ENCODE measurements at regions not wholly inside any gene's neighbourhood (a gene's known extent, or its start where the extent isn't known, plus 50 kb on each side); places are given as distances from the start of the nearest gene placed in this dataset.

DNA sequence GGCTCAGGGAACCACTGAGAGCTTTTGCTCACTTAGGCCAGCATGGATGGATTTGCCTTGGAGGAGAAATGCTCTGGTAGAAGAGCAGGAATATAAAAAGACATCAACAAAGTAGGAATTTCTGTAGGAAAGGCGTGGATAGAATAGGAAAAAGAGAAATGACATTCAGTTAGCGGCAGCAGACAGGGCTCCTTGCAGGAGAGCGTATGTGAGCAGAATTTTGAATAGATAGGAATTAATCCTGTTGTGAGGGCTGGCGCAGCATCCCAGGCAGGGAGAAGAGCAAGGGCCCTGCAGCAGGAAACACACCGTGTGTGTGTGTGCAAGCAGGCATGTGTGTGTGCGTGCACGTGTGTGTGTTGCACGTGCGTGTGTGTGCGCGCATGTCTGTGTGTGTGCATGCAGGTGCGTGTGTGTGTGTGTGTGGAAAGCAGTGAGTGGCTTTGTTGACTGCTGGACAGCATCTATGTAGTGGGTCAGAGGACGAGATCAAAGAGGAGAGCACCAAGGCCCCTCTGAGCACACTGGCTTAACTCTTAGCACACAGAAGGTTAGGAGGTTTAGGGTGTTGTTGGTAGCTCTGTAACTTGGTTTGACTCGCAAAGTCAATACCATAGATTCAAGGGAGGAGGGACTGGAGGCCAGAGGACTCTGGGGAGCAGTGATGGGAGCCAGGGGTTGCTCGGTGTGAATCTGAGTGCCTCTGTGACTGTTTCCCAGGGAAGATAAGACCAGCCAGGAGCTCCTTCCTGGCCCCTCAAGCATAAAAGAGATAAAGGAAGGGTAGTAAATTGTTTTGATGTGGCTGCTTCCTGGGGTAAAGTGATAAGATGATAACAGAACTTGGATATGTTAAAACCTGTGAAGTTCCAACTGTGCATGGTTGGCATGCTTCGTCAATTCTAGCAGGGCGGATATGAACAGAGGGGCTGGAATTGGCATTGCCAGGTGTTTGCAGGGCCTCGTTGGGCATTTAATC, 639.5 kb downstream of the NR2F2 start:
- TF ChIP-seq NR3C1 (CRISPR knock-in tag; conservative IDR thresholded peaks at IDR 0.05; ENCODE audit: low read depth) (no peak), NFYB (CRISPR knock-in tag; conservative IDR thresholded peaks at IDR 0.05; ENCODE audit: low read depth) (no peak), JUN (CRISPR knock-in tag; IDR thresholded peaks at IDR 0.05) (no peak), CBFB (CRISPR knock-in tag; IDR thresholded peaks at IDR 0.05; ENCODE audit: low read depth) (no peak), CREM (CRISPR knock-in tag; IDR thresholded peaks at IDR 0.05) (no peak), ELF4 (CRISPR knock-in tag; IDR thresholded peaks at IDR 0.05; ENCODE audit: low read depth) (no peak), NFATC4 (CRISPR knock-in tag; IDR thresholded peaks at IDR 0.05) (no peak), KAT7 (CRISPR knock-in tag; IDR thresholded peaks at IDR 0.05; ENCODE audit: borderline replicate concordance) (no peak), OVOL2 (CRISPR knock-in tag; IDR thresholded peaks at IDR 0.05; ENCODE audit: borderline replicate concordance) (no peak), FOXP4 (CRISPR knock-in tag; IDR thresholded peaks at IDR 0.05) (no peak)
- TF ChIP-seq, protein P1, sequence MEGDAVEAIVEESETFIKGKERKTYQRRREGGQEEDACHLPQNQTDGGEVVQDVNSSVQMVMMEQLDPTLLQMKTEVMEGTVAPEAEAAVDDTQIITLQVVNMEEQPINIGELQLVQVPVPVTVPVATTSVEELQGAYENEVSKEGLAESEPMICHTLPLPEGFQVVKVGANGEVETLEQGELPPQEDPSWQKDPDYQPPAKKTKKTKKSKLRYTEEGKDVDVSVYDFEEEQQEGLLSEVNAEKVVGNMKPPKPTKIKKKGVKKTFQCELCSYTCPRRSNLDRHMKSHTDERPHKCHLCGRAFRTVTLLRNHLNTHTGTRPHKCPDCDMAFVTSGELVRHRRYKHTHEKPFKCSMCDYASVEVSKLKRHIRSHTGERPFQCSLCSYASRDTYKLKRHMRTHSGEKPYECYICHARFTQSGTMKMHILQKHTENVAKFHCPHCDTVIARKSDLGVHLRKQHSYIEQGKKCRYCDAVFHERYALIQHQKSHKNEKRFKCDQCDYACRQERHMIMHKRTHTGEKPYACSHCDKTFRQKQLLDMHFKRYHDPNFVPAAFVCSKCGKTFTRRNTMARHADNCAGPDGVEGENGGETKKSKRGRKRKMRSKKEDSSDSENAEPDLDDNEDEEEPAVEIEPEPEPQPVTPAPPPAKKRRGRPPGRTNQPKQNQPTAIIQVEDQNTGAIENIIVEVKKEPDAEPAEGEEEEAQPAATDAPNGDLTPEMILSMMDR (IDR thresholded peaks at IDR 0.05) = no peak
- TF ChIP-seq, protein P2, sequence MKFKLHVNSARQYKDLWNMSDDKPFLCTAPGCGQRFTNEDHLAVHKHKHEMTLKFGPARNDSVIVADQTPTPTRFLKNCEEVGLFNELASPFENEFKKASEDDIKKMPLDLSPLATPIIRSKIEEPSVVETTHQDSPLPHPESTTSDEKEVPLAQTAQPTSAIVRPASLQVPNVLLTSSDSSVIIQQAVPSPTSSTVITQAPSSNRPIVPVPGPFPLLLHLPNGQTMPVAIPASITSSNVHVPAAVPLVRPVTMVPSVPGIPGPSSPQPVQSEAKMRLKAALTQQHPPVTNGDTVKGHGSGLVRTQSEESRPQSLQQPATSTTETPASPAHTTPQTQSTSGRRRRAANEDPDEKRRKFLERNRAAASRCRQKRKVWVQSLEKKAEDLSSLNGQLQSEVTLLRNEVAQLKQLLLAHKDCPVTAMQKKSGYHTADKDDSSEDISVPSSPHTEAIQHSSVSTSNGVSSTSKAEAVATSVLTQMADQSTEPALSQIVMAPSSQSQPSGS (CRISPR knock-in tag; IDR thresholded peaks at IDR 0.05; ENCODE audit: borderline replicate concordance, low read depth) = no peak
- TF ChIP-seq, protein P3, sequence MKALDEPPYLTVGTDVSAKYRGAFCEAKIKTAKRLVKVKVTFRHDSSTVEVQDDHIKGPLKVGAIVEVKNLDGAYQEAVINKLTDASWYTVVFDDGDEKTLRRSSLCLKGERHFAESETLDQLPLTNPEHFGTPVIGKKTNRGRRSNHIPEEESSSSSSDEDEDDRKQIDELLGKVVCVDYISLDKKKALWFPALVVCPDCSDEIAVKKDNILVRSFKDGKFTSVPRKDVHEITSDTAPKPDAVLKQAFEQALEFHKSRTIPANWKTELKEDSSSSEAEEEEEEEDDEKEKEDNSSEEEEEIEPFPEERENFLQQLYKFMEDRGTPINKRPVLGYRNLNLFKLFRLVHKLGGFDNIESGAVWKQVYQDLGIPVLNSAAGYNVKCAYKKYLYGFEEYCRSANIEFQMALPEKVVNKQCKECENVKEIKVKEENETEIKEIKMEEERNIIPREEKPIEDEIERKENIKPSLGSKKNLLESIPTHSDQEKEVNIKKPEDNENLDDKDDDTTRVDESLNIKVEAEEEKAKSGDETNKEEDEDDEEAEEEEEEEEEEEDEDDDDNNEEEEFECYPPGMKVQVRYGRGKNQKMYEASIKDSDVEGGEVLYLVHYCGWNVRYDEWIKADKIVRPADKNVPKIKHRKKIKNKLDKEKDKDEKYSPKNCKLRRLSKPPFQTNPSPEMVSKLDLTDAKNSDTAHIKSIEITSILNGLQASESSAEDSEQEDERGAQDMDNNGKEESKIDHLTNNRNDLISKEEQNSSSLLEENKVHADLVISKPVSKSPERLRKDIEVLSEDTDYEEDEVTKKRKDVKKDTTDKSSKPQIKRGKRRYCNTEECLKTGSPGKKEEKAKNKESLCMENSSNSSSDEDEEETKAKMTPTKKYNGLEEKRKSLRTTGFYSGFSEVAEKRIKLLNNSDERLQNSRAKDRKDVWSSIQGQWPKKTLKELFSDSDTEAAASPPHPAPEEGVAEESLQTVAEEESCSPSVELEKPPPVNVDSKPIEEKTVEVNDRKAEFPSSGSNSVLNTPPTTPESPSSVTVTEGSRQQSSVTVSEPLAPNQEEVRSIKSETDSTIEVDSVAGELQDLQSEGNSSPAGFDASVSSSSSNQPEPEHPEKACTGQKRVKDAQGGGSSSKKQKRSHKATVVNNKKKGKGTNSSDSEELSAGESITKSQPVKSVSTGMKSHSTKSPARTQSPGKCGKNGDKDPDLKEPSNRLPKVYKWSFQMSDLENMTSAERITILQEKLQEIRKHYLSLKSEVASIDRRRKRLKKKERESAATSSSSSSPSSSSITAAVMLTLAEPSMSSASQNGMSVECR (CRISPR knock-in tag; IDR thresholded peaks at IDR 0.05; ENCODE audit: borderline replicate concordance) = no peak
- TF ChIP-seq, protein P4, sequence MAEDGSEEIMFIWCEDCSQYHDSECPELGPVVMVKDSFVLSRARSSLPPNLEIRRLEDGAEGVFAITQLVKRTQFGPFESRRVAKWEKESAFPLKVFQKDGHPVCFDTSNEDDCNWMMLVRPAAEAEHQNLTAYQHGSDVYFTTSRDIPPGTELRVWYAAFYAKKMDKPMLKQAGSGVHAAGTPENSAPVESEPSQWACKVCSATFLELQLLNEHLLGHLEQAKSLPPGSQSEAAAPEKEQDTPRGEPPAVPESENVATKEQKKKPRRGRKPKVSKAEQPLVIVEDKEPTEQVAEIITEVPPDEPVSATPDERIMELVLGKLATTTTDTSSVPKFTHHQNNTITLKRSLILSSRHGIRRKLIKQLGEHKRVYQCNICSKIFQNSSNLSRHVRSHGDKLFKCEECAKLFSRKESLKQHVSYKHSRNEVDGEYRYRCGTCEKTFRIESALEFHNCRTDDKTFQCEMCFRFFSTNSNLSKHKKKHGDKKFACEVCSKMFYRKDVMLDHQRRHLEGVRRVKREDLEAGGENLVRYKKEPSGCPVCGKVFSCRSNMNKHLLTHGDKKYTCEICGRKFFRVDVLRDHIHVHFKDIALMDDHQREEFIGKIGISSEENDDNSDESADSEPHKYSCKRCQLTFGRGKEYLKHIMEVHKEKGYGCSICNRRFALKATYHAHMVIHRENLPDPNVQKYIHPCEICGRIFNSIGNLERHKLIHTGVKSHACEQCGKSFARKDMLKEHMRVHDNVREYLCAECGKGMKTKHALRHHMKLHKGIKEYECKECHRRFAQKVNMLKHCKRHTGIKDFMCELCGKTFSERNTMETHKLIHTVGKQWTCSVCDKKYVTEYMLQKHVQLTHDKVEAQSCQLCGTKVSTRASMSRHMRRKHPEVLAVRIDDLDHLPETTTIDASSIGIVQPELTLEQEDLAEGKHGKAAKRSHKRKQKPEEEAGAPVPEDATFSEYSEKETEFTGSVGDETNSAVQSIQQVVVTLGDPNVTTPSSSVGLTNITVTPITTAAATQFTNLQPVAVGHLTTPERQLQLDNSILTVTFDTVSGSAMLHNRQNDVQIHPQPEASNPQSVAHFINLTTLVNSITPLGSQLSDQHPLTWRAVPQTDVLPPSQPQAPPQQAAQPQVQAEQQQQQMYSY (CRISPR knock-in tag; IDR thresholded peaks at IDR 0.05) = no peak

Data from WTC11 (cell line).